ENCODE measurements at regions not wholly inside any gene's neighbourhood (a gene's known extent, or its start where the extent isn't known, plus 50 kb on each side); places are given as distances from the start of the nearest gene placed in this dataset.
"Not testable (repeated sequence)": the region's sequence is repeated elsewhere in the genome, so short reads cannot be mapped to it uniquely, and the experiment has no call there.

GRCh38 chr12:17592472-17592871 is 497.5 kb downstream of the RERGL start:
- H3K4me1 Mint-ChIP-seq, result no peaks in the 10 kb centered on the region
- CTCF ChIA-PET, result no interaction called here
- no peak for ATAC-seq
- no peak for DNase-seq
- no peak overlapping the region for H3K4me3 Mint-ChIP-seq
- H3K27me3 Mint-ChIP-seq, result no peaks in the 10 kb centered on the region
- no peaks in the 10 kb centered on the region for H3K36me3 Mint-ChIP-seq
- H3K9me3 Mint-ChIP-seq (ENCODE audit: low read depth), result peaks cover 7% of the 10 kb centered on the region
- H3K27ac Mint-ChIP-seq, result no peak overlapping the region

GRCh38 chr12:17591005-17591681 is 498.9 kb downstream of the RERGL start:
- no peaks in the 10 kb centered on the region for H3K4me1 Mint-ChIP-seq
- H3K36me3 Mint-ChIP-seq, result no peaks in the 10 kb centered on the region
- no peak overlapping the region for H3K4me3 Mint-ChIP-seq
- no peaks in the 10 kb centered on the region for H3K27me3 Mint-ChIP-seq
- no peak for ATAC-seq
- peaks cover 5% of the 10 kb centered on the region for H3K9me3 Mint-ChIP-seq (ENCODE audit: low read depth)
- no peak overlapping the region for H3K27ac Mint-ChIP-seq
- CTCF ChIA-PET, result no interaction called here
- no peak for DNase-seq

- Mint-ChIP-seq H3K27ac (no peak overlapping the region), H3K4me3 (no peak overlapping the region), H3K4me1 (no peaks in the 10 kb centered on the region), H3K36me3 (no peaks in the 10 kb centered on the region), H3K9me3 (ENCODE audit: low read depth) (peaks cover 5% of the 10 kb centered on the region), H3K27me3 (no peaks in the 10 kb centered on the region)
- no peak for DNase-seq
- no peak for ATAC-seq
- CTCF ChIA-PET, result no interaction called here
These were observed 501.0 kb downstream of the RERGL start for GRCh38 chr12:17588968-17589367.

GRCh38 chr12:17579205-17580026 is 510.6 kb downstream of the RERGL start:
- H3K36me3 Mint-ChIP-seq, result no peaks in the 10 kb centered on the region
- no peak overlapping the region for H3K27ac Mint-ChIP-seq
- no peak for DNase-seq
- CTCF ChIA-PET, result no interaction called here
- H3K4me1 Mint-ChIP-seq, result no peaks in the 10 kb centered on the region
- H3K4me3 Mint-ChIP-seq, result no peak overlapping the region
- no peaks in the 10 kb centered on the region for H3K9me3 Mint-ChIP-seq (ENCODE audit: low read depth)
- no peaks in the 10 kb centered on the region for H3K27me3 Mint-ChIP-seq
- ATAC-seq, result no peak

- CTCF ChIA-PET, result no interaction called here
- no peak overlapping the region for H3K4me3 Mint-ChIP-seq
These were observed 512.6 kb downstream of the RERGL start for GRCh38 chr12:17577405-17577804.

GRCh38 chr12:17572250-17572649 is 517.7 kb downstream of the RERGL start:
- ATAC-seq (no peak), DNase-seq (no peak)
- no peak overlapping the region for H3K27ac Mint-ChIP-seq
- no peaks in the 10 kb centered on the region for H3K4me1 Mint-ChIP-seq
- H3K4me3 Mint-ChIP-seq, result no peak overlapping the region
- peaks cover 2% of the 10 kb centered on the region for H3K9me3 Mint-ChIP-seq (ENCODE audit: low read depth)
- H3K36me3 Mint-ChIP-seq, result no peaks in the 10 kb centered on the region
- CTCF ChIA-PET, result no interaction called here
- no peaks in the 10 kb centered on the region for H3K27me3 Mint-ChIP-seq

More at GRCh38 chr12:17577405-17577804, 512.6 kb downstream of the RERGL start:
- no peaks in the 10 kb centered on the region for H3K9me3 Mint-ChIP-seq (ENCODE audit: low read depth)
- no peaks in the 10 kb centered on the region for H3K27me3 Mint-ChIP-seq
- H3K36me3 Mint-ChIP-seq, result no peaks in the 10 kb centered on the region
- DNase-seq (no peak), ATAC-seq (no peak)
- H3K4me1 Mint-ChIP-seq, result no peaks in the 10 kb centered on the region
- H3K27ac Mint-ChIP-seq, result no peak overlapping the region

- CTCF ChIA-PET, result no interaction called here
- Mint-ChIP-seq H3K27ac (no peak overlapping the region), H3K27me3 (no peaks in the 10 kb centered on the region), H3K4me3 (no peak overlapping the region), H3K4me1 (no peaks in the 10 kb centered on the region), H3K9me3 (ENCODE audit: low read depth) (peaks cover 2% of the 10 kb centered on the region), H3K36me3 (no peaks in the 10 kb centered on the region)
- ATAC-seq, result no peak
- no peak for DNase-seq
These were observed 518.9 kb downstream of the RERGL start for GRCh38 chr12:17571047-17571446.

GRCh38 chr12:17564630-17565029 is 525.4 kb downstream of the RERGL start:
- DNase-seq; ATAC-seq; H3K4me3 Mint-ChIP-seq; CTCF ChIA-PET; H3K36me3 Mint-ChIP-seq; H3K4me1 Mint-ChIP-seq; H3K27me3 Mint-ChIP-seq; H3K9me3 Mint-ChIP-seq (ENCODE audit: low read depth); H3K27ac Mint-ChIP-seq: not testable (repeated sequence)

GRCh38 chr12:17550011-17550410 is 540.0 kb downstream of the RERGL start:
- no peaks in the 10 kb centered on the region for H3K4me1 Mint-ChIP-seq
- no peak overlapping the region for H3K27ac Mint-ChIP-seq
- no peaks in the 10 kb centered on the region for H3K27me3 Mint-ChIP-seq
- H3K36me3 Mint-ChIP-seq, result no peaks in the 10 kb centered on the region
- ATAC-seq (no peak), DNase-seq (no peak)
- no peak overlapping the region for H3K4me3 Mint-ChIP-seq
- CTCF ChIA-PET, result no interaction called here
- peaks cover 2% of the 10 kb centered on the region for H3K9me3 Mint-ChIP-seq (ENCODE audit: low read depth)

GRCh38 chr12:17540921-17541320 is 549.1 kb downstream of the RERGL start:
- no peak for ATAC-seq
- Mint-ChIP-seq H3K36me3 (no peaks in the 10 kb centered on the region), H3K27me3 (no peaks in the 10 kb centered on the region), H3K9me3 (ENCODE audit: low read depth) (peaks cover 16% of the 10 kb centered on the region), H3K4me3 (no peak overlapping the region), H3K4me1 (no peaks in the 10 kb centered on the region), H3K27ac (no peak overlapping the region)
- no peak for DNase-seq
- CTCF ChIA-PET, result no interaction called here

GRCh38 chr12:17528394-17528793 is 561.6 kb downstream of the RERGL start:
- CTCF ChIA-PET, result no interaction called here
- Mint-ChIP-seq H3K4me1 (no peaks in the 10 kb centered on the region), H3K36me3 (no peaks in the 10 kb centered on the region), H3K9me3 (ENCODE audit: low read depth) (peaks cover 17% of the 10 kb centered on the region), H3K27me3 (no peaks in the 10 kb centered on the region), H3K4me3 (no peak overlapping the region), H3K27ac (no peak overlapping the region)
- DNase-seq (no peak), ATAC-seq (no peak)

- H3K36me3 Mint-ChIP-seq, result no peaks in the 10 kb centered on the region
- H3K27ac Mint-ChIP-seq, result no peak overlapping the region
- DNase-seq, result no peak
- H3K27me3 Mint-ChIP-seq, result no peaks in the 10 kb centered on the region
- peaks cover 17% of the 10 kb centered on the region for H3K9me3 Mint-ChIP-seq (ENCODE audit: low read depth)
- CTCF ChIA-PET, result no interaction called here
- no peak overlapping the region for H3K4me3 Mint-ChIP-seq
- H3K4me1 Mint-ChIP-seq, result no peaks in the 10 kb centered on the region
- ATAC-seq, result no peak
These were observed 563.0 kb downstream of the RERGL start for GRCh38 chr12:17527021-17527420.

- Mint-ChIP-seq H3K27me3 (no peaks in the 10 kb centered on the region), H3K4me1 (no peaks in the 10 kb centered on the region), H3K27ac (no peak overlapping the region), H3K9me3 (ENCODE audit: low read depth) (peaks cover 8% of the 10 kb centered on the region), H3K36me3 (no peaks in the 10 kb centered on the region), H3K4me3 (no peak overlapping the region)
- CTCF ChIA-PET, result no interaction called here
- DNase-seq (no peak), ATAC-seq (no peak)
These were observed 578.6 kb downstream of the RERGL start for GRCh38 chr12:17511369-17511768.

GRCh38 chr12:17507336-17507735 is 582.7 kb downstream of the RERGL start:
- no peak overlapping the region for H3K4me3 Mint-ChIP-seq
- CTCF ChIA-PET, result no interaction called here
- no peak for ATAC-seq
- H3K27ac Mint-ChIP-seq, result no peak overlapping the region
- H3K4me1 Mint-ChIP-seq, result no peaks in the 10 kb centered on the region
- no peak for DNase-seq
- no peaks in the 10 kb centered on the region for H3K36me3 Mint-ChIP-seq
- no peaks in the 10 kb centered on the region for H3K27me3 Mint-ChIP-seq
- H3K9me3 Mint-ChIP-seq (ENCODE audit: low read depth), result peaks cover 6% of the 10 kb centered on the region

Data from activated CD8-positive, alpha-beta memory T cell treated with anti-CD3 and anti-CD28 coated beads, Interleukin-2, amount 10 ng/mL, durations not matched to agents 7 days and 5 days (primary cell).